Ascending aorta (tissue), 2 donors: ENCODE measurements at regions not wholly inside any gene's neighbourhood (a gene's known extent, or its start where the extent isn't known, plus 50 kb on each side); places are given as distances from the start of the nearest gene placed in this dataset.

Experiments
- DNase-seq, 2 donors: peaks; one replicate each; pipeline ENCODE4 v3.0.0-alpha.2; 2019; ENCODE audit warnings: low spot score in 2 of 2
- H3K27ac ChIP-seq, 2 donors: fragments of 200-600 bp; sonication (generic); one replicate each; pipeline ENCODE4 v1.5.1; 2016 to 2017; ENCODE audit warnings: mild to moderate bottlenecking in 1 of 2
- H3K27me3 ChIP-seq: fragments of 200-600 bp; sonication (generic); one replicate; pipeline ENCODE4 v1.5.1; 2017
- H3K36me3 ChIP-seq, 2 donors: fragments of 200-600 bp; sonication (generic); one replicate each; pipeline ENCODE4 v1.5.1; 2016
- H3K4me1 ChIP-seq, 2 donors: fragments of 200-600 bp; sonication (generic); one replicate each; pipeline ENCODE4 v1.5.1; 2016 to 2017; ENCODE audit warnings: mild to moderate bottlenecking in 1 of 2
- H3K4me3 ChIP-seq, 2 donors: fragments of 200-600 bp; sonication (generic); one replicate each; pipeline ENCODE4 v1.5.1; 2016 to 2017; ENCODE audit warnings: mild to moderate bottlenecking in 1 of 2
- H3K9me3 ChIP-seq, 2 donors: fragments of 200-600 bp; sonication (generic); one replicate each; pipeline ENCODE4 v1.5.1; 2016
- intact Hi-C: fragments of 100-400 bp; cut with DNase I; formaldehyde crosslinking; loops from one replicate; pipeline ENCODE4 v1.15.1; 2023
- TF ChIP-seq, protein P1 (sequence below), 3 experiments: fragments of 200-600 bp in 2 of 3; fragments of 450-650 bp in 1 of 3; sonication (generic) in 2 of 3; IDR thresholded peaks; one replicate each; pipeline ENCODE4 v1.5.1; 2016 to 2019; ENCODE audit warnings: antibody characterized with exemption in 3 of 3, mild to moderate bottlenecking in 1 of 3, moderate library complexity in 1 of 3

DNA sequence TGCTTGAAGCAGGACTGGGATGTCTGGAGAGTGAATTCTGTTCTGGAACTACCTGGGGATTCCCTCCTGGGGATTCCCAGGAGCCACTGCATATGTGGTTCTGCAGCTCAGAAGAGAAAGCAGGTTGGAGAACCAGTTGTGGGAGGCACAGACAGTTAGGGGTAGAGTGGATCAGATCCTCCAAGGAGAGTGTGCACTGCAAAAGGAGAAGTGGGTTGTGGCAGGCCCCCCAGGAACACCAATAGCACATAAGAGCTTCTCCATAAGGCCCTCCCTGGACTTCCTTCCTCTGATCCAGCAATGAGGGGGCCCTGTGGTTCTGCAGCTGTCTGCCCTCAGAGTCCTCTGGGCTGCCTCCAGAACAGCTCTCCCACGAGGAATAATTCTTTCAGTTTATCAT is 369.2 kb upstream of the CNR1 start:
- intact Hi-C loops, result no loop called here
- TF ChIP-seq, protein P1, sequence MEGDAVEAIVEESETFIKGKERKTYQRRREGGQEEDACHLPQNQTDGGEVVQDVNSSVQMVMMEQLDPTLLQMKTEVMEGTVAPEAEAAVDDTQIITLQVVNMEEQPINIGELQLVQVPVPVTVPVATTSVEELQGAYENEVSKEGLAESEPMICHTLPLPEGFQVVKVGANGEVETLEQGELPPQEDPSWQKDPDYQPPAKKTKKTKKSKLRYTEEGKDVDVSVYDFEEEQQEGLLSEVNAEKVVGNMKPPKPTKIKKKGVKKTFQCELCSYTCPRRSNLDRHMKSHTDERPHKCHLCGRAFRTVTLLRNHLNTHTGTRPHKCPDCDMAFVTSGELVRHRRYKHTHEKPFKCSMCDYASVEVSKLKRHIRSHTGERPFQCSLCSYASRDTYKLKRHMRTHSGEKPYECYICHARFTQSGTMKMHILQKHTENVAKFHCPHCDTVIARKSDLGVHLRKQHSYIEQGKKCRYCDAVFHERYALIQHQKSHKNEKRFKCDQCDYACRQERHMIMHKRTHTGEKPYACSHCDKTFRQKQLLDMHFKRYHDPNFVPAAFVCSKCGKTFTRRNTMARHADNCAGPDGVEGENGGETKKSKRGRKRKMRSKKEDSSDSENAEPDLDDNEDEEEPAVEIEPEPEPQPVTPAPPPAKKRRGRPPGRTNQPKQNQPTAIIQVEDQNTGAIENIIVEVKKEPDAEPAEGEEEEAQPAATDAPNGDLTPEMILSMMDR (IDR thresholded peaks at IDR 0.05), result no peak
- no peak overlapping the region for H3K27ac ChIP-seq

DNA sequence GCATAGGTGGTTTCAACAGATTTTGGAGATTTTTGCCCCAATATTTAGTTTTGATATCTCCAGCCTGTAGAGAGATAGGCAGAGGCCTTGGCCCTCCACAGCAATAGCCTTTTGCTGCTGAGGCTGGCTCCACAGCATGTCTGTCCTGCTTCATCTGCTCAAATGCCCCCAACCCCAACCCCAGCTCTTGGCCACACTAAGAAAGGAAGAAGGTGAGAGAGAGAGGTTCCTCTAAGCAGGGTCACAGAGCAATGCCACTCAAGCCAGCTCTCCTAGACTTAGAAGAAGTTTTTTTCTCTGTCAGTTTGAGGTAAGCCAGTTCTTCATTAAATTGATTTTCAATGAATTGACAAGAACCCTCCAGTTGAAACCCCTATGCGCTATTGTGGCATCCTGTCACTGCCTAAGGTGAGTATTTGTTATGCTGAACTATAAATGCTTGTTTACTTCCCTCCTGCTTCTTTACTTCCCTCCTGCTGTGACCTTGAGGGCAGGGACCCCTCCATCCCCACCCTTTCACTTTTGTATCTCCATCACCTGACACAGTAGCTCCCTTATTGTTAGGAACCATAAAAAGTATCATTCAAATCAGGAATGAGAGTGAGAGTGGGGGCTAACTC is 366.2 kb upstream of the CNR1 start:
- Histone ChIP-seq H3K36me3 (no peaks in the 10 kb centered on the region), H3K27me3 (no peaks in the 10 kb centered on the region), H3K4me3 (no peak overlapping the region), H3K4me1 (no peaks in the 10 kb centered on the region), H3K9me3 (no peaks in the 10 kb centered on the region), H3K27ac (no peak overlapping the region)
- intact Hi-C loops, result no loop called here
- no peak for DNase-seq
- TF ChIP-seq, protein P1 (IDR thresholded peaks at IDR 0.05), result no peak

More for the DNA sequence above, 369.2 kb upstream of the CNR1 start:
- Histone ChIP-seq H3K4me3 (no peak overlapping the region), H3K9me3 (no peaks in the 10 kb centered on the region), H3K27me3 (no peaks in the 10 kb centered on the region), H3K4me1 (no peaks in the 10 kb centered on the region), H3K36me3 (no peaks in the 10 kb centered on the region)
- DNase-seq, result no peak

DNA sequence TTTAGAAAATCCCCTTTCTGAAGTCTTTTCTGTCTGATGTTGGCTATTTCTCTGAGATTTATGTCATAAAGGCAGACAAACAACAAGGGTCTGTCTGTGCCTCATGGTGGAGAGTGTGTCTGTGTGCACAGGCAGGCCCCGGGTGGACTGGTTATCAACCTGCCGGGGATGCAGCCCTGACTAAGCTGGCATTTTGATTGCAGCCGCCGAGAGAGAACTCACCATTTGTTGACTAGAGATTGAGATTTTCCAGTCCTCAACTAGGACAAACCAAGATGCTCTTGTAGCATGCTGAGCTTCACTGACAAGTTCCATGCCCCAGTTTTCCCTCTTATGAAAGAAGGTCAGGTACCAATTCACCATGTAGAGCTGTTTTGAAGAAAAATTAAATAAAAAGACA is 363.6 kb upstream of the CNR1 start:
- H3K27ac ChIP-seq, result no peak overlapping the region

DNA sequence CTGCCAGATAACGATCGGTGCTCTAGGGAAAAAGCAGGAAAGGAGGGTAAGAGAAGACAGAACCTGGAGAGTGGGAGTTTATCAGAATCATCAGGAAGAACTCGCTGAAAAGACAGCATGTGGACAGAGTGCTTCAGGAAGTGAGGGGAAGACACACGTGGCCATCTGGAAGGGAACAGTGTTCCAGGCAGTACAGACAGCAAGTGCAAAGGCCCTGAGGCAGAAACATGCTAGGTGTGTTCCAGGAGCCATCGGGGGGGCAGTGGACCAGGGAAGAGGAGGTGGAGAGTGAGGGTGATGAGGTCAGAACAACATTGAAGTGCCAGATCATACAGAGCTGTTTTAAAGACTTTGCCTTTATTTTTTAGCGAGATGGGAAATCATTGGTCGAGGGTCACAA is 354.3 kb upstream of the CNR1 start:
- DNase-seq, result no peak
- Histone ChIP-seq H3K27me3 (no peaks in the 10 kb centered on the region), H3K27ac (no peak overlapping the region), H3K4me3 (no peak overlapping the region), H3K36me3 (no peaks in the 10 kb centered on the region), H3K9me3 (no peaks in the 10 kb centered on the region), H3K4me1 (no peaks in the 10 kb centered on the region)
- intact Hi-C loops, result no loop called here
- TF ChIP-seq, protein P1 (IDR thresholded peaks at IDR 0.05), result no peak

More for the DNA sequence above, 363.6 kb upstream of the CNR1 start:
- Histone ChIP-seq H3K4me1 (no peaks in the 10 kb centered on the region), H3K27me3 (no peaks in the 10 kb centered on the region), H3K36me3 (no peaks in the 10 kb centered on the region), H3K9me3 (no peaks in the 10 kb centered on the region), H3K4me3 (no peak overlapping the region)
- no peak for DNase-seq
- TF ChIP-seq, protein P1 (IDR thresholded peaks at IDR 0.05), result no peak
- intact Hi-C loops, result no loop called here

DNA sequence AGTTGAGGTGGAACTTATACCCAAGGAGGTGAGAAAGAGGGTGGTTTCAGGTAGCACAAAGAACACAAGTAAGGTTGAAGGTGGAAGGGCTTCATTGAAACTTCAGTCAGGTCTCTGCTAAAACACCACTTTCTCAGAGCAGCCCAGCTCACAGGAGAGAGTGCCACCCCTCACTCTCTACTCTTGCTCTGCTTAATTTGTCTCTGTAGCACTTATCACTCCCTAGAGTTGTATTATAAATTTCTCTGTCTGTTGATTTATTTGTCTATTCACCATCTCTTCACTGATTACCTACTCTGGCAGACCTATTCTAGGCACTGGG is 353.8 kb upstream of the CNR1 start:
- Histone ChIP-seq H3K9me3 (no peaks in the 10 kb centered on the region), H3K27me3 (no peaks in the 10 kb centered on the region), H3K4me1 (no peaks in the 10 kb centered on the region), H3K36me3 (no peaks in the 10 kb centered on the region), H3K27ac (no peak overlapping the region), H3K4me3 (no peak overlapping the region)
- TF ChIP-seq, protein P1 (IDR thresholded peaks at IDR 0.05), result no peak
- intact Hi-C loops, result no loop called here
- no peak for DNase-seq
